B cell (primary cell): ENCODE measurements at regions not wholly inside any gene's neighbourhood (a gene's known extent, or its start where the extent isn't known, plus 50 kb on each side); places are given as distances from the start of the nearest gene placed in this dataset.

Source experiments
- ATAC-seq: fragments of 200-7000 bp; cut with Tn5 transposase; one replicate; pipeline ENCODE4 v1.10.0; 2021; ENCODE audit warnings: low read depth, mild to moderate bottlenecking, moderate number of reproducible peaks, moderate library complexity
- CTCF ChIA-PET: fragments of 350-600 bp; sonication (Branson Sonifier 250); formaldehyde crosslinking; loops from one replicate; lab custom pipeline; 2021; ENCODE audit warnings: antibody characterized with exemption, inconsistent platforms; lab: Charles Lee
- POLR2A ChIA-PET: fragments of 350-600 bp; sonication (Branson Sonifier 250); formaldehyde crosslinking; loops from one replicate; lab custom pipeline; 2021; ENCODE audit warnings: antibody characterized with exemption; lab: Charles Lee
- DNase-seq: peaks from one replicate; pipeline ENCODE4 v3.0.0; 2013
- H2AFZ ChIP-seq: 2 replicates; pipeline ENCODE4 v1.6.1; 2012; ENCODE audit warnings: mild to moderate bottlenecking, low read depth, low read length; ENCODE audit not compliant: insufficient read depth, poor library complexity, severe bottlenecking
- H3K27ac ChIP-seq, 2 donors: 1 replicate in 1 of 2; 2 replicates in 1 of 2; pipeline ENCODE4 v1.5.1; 2012 to 2013; ENCODE audit warnings: low read length in 2 of 2, mild to moderate bottlenecking in 2 of 2, moderate library complexity in 1 of 2
- H3K27me3 ChIP-seq, 4 experiments: fragments of 200-600 bp in 1 of 4; sonication (generic) in 1 of 4; replicated peaks in 1 of 4; 1 replicate in 2 of 4; 2 replicates in 2 of 4; pipeline versions ENCODE4 v1.6.1 to v1.7.0; 2013 to 2016; ENCODE audit warnings: low read length in 3 of 4, mild to moderate bottlenecking in 2 of 4, mixed read lengths in 1 of 4, moderate library complexity in 1 of 4; ENCODE audit not compliant: insufficient read depth in 4 of 4, control insufficient read depth in 3 of 4; ENCODE audit errors: control extremely low read depth in 1 of 4
- H3K36me3 ChIP-seq, 2 experiments: replicated peaks in 1 of 2; 1 replicate in 1 of 2; 2 replicates in 1 of 2; pipeline versions ENCODE4 v1.6.1 to v1.7.1; 2013; ENCODE audit warnings: low read length in 1 of 2; ENCODE audit not compliant: insufficient read depth in 2 of 2, control insufficient read depth in 1 of 2; ENCODE audit errors: control extremely low read depth in 1 of 2, extremely low read depth in 1 of 2
- H3K4me1 ChIP-seq, 2 donors: fragments of 200-600 bp in 1 of 2; sonication (generic) in 1 of 2; 1 replicate in 1 of 2; 2 replicates in 1 of 2; pipeline versions ENCODE4 v1.5.1 to v1.6.1; 2013 to 2017; ENCODE audit warnings: low read length in 2 of 2; ENCODE audit not compliant: control insufficient read depth in 2 of 2, insufficient read depth in 2 of 2
- H3K4me2 ChIP-seq: replicated peaks from 2 replicates; pipeline ENCODE3; 2012; ENCODE audit warnings: mild to moderate bottlenecking, low read depth, low read length; ENCODE audit not compliant: poor library complexity, severe bottlenecking
- H3K4me3 ChIP-seq, 5 experiments: fragments of 200-600 bp in 1 of 5; sonication (generic) in 1 of 5; 1 replicate in 3 of 5; 2 replicates in 2 of 5; pipeline versions ENCODE4 v1.5.1 to v1.7.0; 2011 to 2016; ENCODE audit warnings: low read length in 4 of 5, mild to moderate bottlenecking in 4 of 5, low read depth in 2 of 5, control low read depth in 1 of 5, moderate library complexity in 1 of 5; ENCODE audit not compliant: insufficient read depth in 1 of 5; ENCODE audit errors: control extremely low read depth in 1 of 5, extremely low read depth in 1 of 5
- H3K79me2 ChIP-seq: fragments of 200-600 bp; sonication (generic); one replicate; pipeline ENCODE4 v1.6.0; 2016; ENCODE audit warnings: low read length; ENCODE audit not compliant: control insufficient read depth, insufficient read depth
- H3K9ac ChIP-seq: fragments of 200-600 bp; sonication (generic); 2 replicates; pipeline ENCODE4 v1.6.1; 2017; ENCODE audit warnings: mild to moderate bottlenecking, low read length, moderate library complexity
- H3K9me3 ChIP-seq, 3 donors: one replicate each; pipeline versions ENCODE4 v1.6.1 to v1.7.1; 2013; ENCODE audit warnings: low read length in 2 of 3; ENCODE audit not compliant: control insufficient read depth in 2 of 3, insufficient read depth in 1 of 3; ENCODE audit errors: control extremely low read depth in 1 of 3
- H4K20me1 ChIP-seq: 2 replicates; pipeline ENCODE4 v1.6.0; 2012; ENCODE audit warnings: mild to moderate bottlenecking, low read length; ENCODE audit not compliant: insufficient read depth, control insufficient read depth, poor library complexity, severe bottlenecking
- H3K27ac Mint-ChIP-seq: one replicate; pipeline ENCODE4 v1.8.0; 2021; ENCODE audit warnings: mixed read lengths
- H3K27me3 Mint-ChIP-seq: one replicate; pipeline ENCODE4 v1.8.0; 2021; ENCODE audit warnings: mixed read lengths
- H3K4me1 Mint-ChIP-seq: one replicate; pipeline ENCODE4 v1.8.0; 2021; ENCODE audit warnings: mixed read lengths
- H3K4me3 Mint-ChIP-seq: one replicate; pipeline ENCODE4 v1.8.0; 2021; ENCODE audit warnings: mixed read lengths
- H3K9me3 Mint-ChIP-seq: one replicate; pipeline ENCODE4 v1.8.0; 2022; ENCODE audit warnings: mixed read lengths; ENCODE audit not compliant: insufficient read depth
- CTCF ChIP-seq: fragments of 200-600 bp; IDR thresholded peaks from one replicate; pipeline ENCODE4 v1.8.0; 2022; ENCODE audit warnings: antibody characterized with exemption, mild to moderate bottlenecking
- EZH2 ChIP-seq: IDR thresholded peaks from 2 replicates; pipeline ENCODE4 v1.6.1; 2012; ENCODE audit warnings: borderline replicate concordance, low read depth, mild to moderate bottlenecking, moderate library complexity, low read length; ENCODE audit not compliant: insufficient read depth, poor library complexity, severe bottlenecking
- WGBS: methylation state at CpG from one replicate; pipeline ENCODE4 v1.1.5; 2013; ENCODE audit warnings: missing lambda C conversion rate; ENCODE audit not compliant: insufficient coverage; 5-methylcytosine and 5-hydroxymethylcytosine counted together
- intact Hi-C: fragments of 100-400 bp; cut with micrococcal nuclease; formaldehyde crosslinking; loops from one replicate; pipeline ENCODE4 v1.10.0; 2022

- no peaks in the 10 kb centered on the region for H3K79me2 ChIP-seq
- no peaks in the 10 kb centered on the region for H3K4me1 ChIP-seq
- POLR2A ChIA-PET, result no interaction called here
- no peak for ATAC-seq
- H2AFZ ChIP-seq, result no peak overlapping the region
- TF ChIP-seq CTCF, result no peak
- no peak for TF ChIP-seq EZH2
- H3K9me3 ChIP-seq, result no peaks in the 10 kb centered on the region
- no peaks in the 10 kb centered on the region for H3K27me3 ChIP-seq
- 80% methylated on average over 1 of the region's 3 CpGs for WGBS
- no peaks in the 10 kb centered on the region for H3K27me3 Mint-ChIP-seq
- H3K4me1 Mint-ChIP-seq, result no peaks in the 10 kb centered on the region
- CTCF ChIA-PET, result no interaction called here
- intact Hi-C loops, result no loop called here
- no peak overlapping the region for H3K4me2 ChIP-seq
- H3K27ac Mint-ChIP-seq, result no peak overlapping the region
- no peaks in the 10 kb centered on the region for H3K36me3 ChIP-seq
- no peak overlapping the region for H3K4me3 Mint-ChIP-seq
- H3K9ac ChIP-seq, result no peak overlapping the region
- H3K4me3 ChIP-seq, result no peak overlapping the region
- H3K27ac ChIP-seq, result no peak overlapping the region
- no peaks in the 10 kb centered on the region for H3K9me3 Mint-ChIP-seq
- DNase-seq, result no peak
- no peaks in the 10 kb centered on the region for H4K20me1 ChIP-seq
These were observed 425.3 kb downstream of the TLR4 start for GRCh38 chr9:118129541-118129940.

- Histone ChIP-seq H3K9me3 (no peaks in the 10 kb centered on the region), H3K36me3 (no peaks in the 10 kb centered on the region), H3K27ac (no peak overlapping the region), H2AFZ (no peak overlapping the region), H3K4me2 (no peak overlapping the region), H3K9ac (no peak overlapping the region), H3K27me3 (no peaks in the 10 kb centered on the region), H3K4me1 (no peaks in the 10 kb centered on the region), H3K4me3 (no peak overlapping the region), H3K79me2 (no peaks in the 10 kb centered on the region), H4K20me1 (no peaks in the 10 kb centered on the region)
- POLR2A ChIA-PET, result no interaction called here
- DNase-seq (no peak), ATAC-seq (no peak)
- TF ChIP-seq EZH2, result no peak
- TF ChIP-seq CTCF, result no peak
- no peaks in the 10 kb centered on the region for H3K9me3 Mint-ChIP-seq
- H3K27ac Mint-ChIP-seq, result no peak overlapping the region
- no peaks in the 10 kb centered on the region for H3K27me3 Mint-ChIP-seq
- no CpG with 5 or more reads among the region's 1 CpG for WGBS
- intact Hi-C loops, result no loop called here
- H3K4me1 Mint-ChIP-seq, result no peaks in the 10 kb centered on the region
- no peak overlapping the region for H3K4me3 Mint-ChIP-seq
- CTCF ChIA-PET, result no interaction called here
These were observed 444.8 kb downstream of the TLR4 start for GRCh38 chr9:118148990-118149389.
